Globus pallidus (tissue), 1 donor: ENCODE measurements at regions not wholly inside any gene's neighbourhood (a gene's known extent, or its start where the extent isn't known, plus 50 kb on each side); places are given as distances from the start of the nearest gene placed in this dataset.

Source experiments
- DNase-seq: peaks from one replicate; pipeline ENCODE4 v3.0.0-alpha.2; 2015; ENCODE audit warnings: low spot score

GRCh38 chr15:77732514-77733335 lies 100.0 kb upstream of the LINGO1 start:
- DNase-seq, result no peak

- no peak for DNase-seq
Observed at GRCh38 chr15:77731945-77732344, 99.2 kb upstream of the LINGO1 start.

DNA sequence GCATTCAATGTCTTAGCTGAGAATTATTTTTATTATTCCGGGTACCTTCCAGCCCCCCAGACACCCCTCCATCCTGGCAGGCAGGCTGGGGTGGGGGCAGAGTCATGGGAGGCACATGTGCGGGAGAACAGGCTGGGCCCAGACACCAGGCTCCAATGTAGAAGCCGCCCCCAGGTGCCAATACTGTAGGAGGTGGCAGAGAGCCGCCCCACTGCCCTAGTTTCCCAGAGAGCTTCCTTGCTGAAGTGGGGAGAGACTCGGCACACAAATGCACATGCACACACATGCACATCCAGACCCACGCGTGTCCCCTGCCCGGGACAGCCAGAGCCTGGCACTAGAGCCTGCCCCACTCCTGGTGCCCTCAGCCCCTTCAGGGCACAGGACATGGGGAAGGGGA lies 98.4 kb upstream of the LINGO1 start:
- DNase-seq, result no peak

GRCh38 chr15:77727635-77728304 lies 95.1 kb upstream of the LINGO1 start:
- DNase-seq, result no peak

- DNase-seq, result no peak
Observed at GRCh38 chr15:77724715-77725114, 92.0 kb upstream of the LINGO1 start.

DNA sequence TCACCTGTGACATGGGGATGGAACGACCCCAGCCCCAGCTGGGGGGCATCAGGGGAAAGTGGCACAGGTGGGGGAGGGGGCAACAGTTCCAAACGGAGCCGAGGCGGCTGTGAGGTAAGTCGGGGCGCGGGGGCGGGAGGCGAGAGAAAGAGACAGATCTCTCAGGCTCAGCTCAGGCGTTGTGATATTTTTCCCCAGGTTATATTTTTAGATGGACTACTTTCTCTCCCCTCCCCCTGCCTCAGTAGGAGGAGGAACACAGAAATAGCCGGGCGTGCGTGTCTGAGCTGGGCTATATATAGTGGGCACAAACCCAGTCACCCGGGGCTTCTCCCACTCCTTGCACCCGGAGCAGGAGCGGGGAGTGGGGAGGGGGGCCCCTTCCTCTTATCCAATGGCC lies 91.0 kb upstream of the LINGO1 start:
- no peak for DNase-seq

- no peak for DNase-seq
Observed at GRCh38 chr15:77722759-77723460, 90.2 kb upstream of the LINGO1 start.

- DNase-seq, result no peak
Observed at GRCh38 chr15:77721963-77722362, 89.3 kb upstream of the LINGO1 start.

DNA sequence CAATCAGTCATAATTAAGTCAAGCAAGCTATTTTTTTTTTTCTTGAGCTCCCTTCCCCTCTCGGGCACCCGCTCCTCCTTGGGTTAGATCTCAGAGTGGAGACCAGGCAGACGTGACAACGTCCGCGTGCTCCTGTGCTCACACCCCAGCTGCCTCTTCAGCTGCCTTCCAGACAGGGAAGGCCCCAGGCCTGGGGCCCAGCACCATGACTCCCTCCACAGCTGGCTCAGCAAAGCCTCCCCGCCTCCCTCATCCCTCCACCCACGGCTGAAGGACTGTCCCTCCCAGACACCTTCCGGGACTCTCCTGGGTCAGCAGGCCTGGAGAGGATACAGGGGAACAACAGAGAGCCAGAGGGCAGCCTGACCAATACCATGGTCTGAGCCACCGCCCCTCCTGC lies 87.9 kb upstream of the LINGO1 start:
- DNase-seq, result no peak

DNA sequence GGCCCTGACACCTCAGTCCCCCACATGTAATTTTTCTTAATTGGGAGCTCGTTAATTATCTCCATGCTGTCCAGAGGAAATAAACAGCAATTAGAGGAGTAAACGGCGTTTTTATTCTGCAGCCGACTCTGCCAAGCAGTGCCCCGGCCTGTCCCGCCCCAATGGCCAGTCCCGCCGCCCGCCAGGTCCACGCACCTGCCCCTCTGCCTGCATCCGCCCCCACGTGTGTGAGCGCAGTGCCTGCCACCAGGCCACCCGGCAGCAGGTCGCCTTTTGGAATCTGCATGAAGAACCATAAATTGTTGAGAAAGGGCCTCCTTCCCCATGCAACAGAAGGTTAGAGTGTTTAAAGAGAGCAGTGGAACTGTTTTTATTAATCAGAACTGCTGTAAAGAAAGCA lies 87.5 kb upstream of the LINGO1 start:
- no peak for DNase-seq

DNA sequence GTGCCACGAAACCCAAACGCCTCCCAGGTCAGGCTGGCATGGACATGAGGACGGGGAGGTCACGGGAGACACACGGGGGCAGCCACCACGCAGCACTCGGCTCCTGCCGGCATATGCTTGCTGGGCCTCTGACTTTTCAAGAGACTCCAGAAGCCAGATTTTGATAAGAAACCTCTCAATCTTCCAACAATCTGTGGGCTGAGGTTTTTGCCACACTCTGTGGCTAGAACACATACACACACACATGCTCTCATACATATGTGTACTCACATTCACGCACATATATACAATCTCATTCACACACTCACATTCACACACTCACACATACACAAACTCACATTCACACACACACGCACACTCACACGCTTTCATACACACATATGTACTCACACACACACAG lies 86.7 kb upstream of the LINGO1 start:
- DNase-seq, result no peak

- no peak for DNase-seq
Observed at GRCh38 chr15:77717333-77717990, 84.8 kb upstream of the LINGO1 start.

GRCh38 chr15:77716632-77717332 lies 84.1 kb upstream of the LINGO1 start:
- DNase-seq, result no peak

DNA sequence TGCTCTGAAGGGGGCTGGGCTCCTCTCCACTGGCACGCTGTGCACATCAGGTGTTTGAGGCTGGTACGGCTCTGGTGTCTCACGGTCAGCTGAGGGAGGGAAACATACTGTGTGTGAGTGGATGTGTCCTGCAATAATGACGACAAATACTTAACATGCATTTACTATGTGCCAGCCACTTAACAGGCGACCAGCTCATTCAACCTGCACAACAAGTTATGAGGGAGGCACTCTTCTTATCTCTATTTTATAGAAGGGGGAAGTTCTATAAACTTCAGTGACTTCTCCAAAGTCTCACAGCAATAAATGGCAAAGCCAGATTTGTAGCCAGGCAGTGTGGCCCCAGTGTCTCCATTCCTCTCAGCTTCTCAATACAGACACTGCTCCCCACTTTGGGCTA lies 83.1 kb upstream of the LINGO1 start:
- DNase-seq, result no peak

GRCh38 chr15:77715051-77715450 lies 82.3 kb upstream of the LINGO1 start:
- DNase-seq, result no peak

DNA sequence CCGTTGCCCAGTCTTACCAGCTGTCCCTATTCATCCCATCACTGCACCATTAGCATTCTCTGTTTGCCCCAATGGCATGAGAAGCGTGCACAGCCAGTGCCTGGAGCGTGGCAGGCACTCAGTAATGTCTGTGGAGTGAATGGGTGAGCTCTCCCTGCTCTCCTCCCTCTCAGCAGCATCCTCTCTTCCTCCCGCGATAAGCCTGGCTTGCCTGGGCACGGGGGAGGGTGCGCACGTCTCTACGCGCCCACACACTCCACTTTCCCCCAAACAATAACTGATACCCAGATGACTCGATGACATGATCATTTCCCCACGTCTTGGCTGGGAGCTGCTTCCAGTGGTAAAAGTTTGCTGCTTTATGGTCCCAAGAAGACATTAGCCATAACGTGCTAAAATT lies 81.8 kb upstream of the LINGO1 start:
- DNase-seq, result no peak

GRCh38 chr15:77714023-77714422 lies 81.3 kb upstream of the LINGO1 start:
- no peak for DNase-seq

DNA sequence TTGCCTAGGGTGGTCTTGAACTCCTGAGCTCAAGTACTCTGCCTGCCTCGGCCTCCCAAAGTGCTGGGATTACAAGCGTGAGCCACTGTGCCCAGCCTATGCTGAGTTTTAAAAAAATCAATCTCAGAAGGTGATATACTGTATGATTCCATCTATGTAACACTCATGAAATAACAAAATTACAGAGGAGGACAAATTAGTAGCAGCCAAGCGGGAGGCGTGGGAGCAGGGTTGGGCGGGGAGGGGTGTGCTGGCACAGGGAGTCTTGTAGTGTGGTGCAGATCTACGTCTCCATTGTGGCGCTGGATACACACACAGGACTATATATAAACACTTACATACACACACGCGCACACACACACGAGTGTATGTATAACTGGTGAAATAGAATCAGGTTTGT lies 80.6 kb upstream of the LINGO1 start:
- no peak for DNase-seq

DNA sequence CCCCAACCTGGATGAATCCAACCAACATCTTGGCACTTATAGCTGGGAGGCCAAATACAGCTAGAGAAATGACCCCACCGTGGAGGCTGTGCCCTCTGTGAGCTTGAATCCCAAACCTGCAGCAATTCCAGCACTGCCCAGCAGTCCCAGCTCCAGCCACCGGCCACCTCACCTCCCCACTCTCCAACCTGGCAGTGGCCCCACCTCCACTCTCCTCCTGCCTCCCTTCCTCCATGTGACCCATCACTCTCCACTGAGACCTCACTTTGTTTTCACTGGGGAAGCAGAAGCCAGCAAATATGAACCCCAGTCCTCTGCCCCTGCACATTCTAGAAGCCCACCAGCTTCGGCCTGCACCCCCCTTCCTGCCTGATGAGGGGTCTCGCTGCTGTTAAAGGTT lies 79.7 kb upstream of the LINGO1 start:
- no peak for DNase-seq

GRCh38 chr15:77710637-77711036 lies 77.9 kb upstream of the LINGO1 start:
- no peak for DNase-seq

DNA sequence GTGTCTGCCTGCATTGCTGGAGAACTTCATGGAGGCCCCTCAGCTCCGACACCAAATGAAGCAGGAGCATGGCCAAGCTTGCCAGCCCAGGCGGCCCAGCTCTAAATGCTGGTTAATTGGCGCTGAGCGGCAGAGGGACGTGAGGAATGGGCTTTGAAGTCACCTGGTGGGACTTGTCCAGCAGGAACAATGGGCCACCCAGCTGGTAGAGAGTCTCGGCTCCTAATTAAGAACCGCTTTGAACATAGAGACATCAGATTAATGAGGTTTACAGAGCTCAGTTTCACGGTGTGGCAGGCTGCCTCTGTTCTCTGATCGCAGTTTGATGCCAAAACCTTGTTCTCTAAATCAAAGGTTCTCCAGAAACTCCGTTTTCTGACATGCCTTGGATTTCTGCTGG lies 77.5 kb upstream of the LINGO1 start:
- DNase-seq, result no peak
